IMR-90 (cell line): ENCODE measurements at regions not wholly inside any gene's neighbourhood (a gene's known extent, or its start where the extent isn't known, plus 50 kb on each side); places are given as distances from the start of the nearest gene placed in this dataset.

Experiments
- ATAC-seq: fragments of 200-7000 bp; cut with Tn5 transposase; 2 replicates; pipeline ENCODE4 v1.9.1; 2020; ENCODE audit warnings: low read depth, mild to moderate bottlenecking, moderate library complexity
- BruUV-seq: library from RNA; stranded (reverse); fragments of 400-500 nt; replicated peaks from 2 replicates; lab custom pipeline; 2021; lab: Mats Ljungman, UMichigan
- CTCF ChIA-PET: fragments of 300-600 bp; formaldehyde crosslinking; extraction: SDS; loops from one replicate; lab custom pipeline; 2021; ENCODE audit warnings: antibody characterized with exemption; lab: Yijun Ruan, JAX
- POLR2A ChIA-PET: fragments of 300-600 bp; sonication (Branson Sonifier 250); formaldehyde crosslinking; loops from one replicate; lab custom pipeline; 2022; ENCODE audit warnings: antibody characterized with exemption; ENCODE audit not compliant: unreplicated experiment; lab: Charles Lee
- DNase-seq: peaks from one replicate; pipeline ENCODE4 v3.0.0; 2013
- H2AFZ ChIP-seq: replicated peaks from 2 replicates; pipeline ENCODE3; 2013; ENCODE audit warnings: low read length, mild to moderate bottlenecking; ENCODE audit not compliant: poor library complexity
- H2AK5ac ChIP-seq: 2 replicates; pipeline ENCODE4 v1.6.1; 2013; ENCODE audit warnings: low read depth, low read length, inconsistent platforms
- H2AK9ac ChIP-seq: replicated peaks from 2 replicates; pipeline ENCODE3; 2013; ENCODE audit warnings: mild to moderate bottlenecking, low read depth, low read length, moderate library complexity; ENCODE audit not compliant: poor library complexity
- H2BK120ac ChIP-seq: 2 replicates; pipeline ENCODE4 v1.6.1; 2013; ENCODE audit warnings: low read depth, low read length, inconsistent platforms
- H2BK15ac ChIP-seq: 3 replicates; pipeline ENCODE4 v1.6.1; 2013; ENCODE audit warnings: low read depth, low read length, inconsistent platforms
- H2BK20ac ChIP-seq: 2 replicates; pipeline ENCODE4 v1.6.1; 2013; ENCODE audit warnings: low read depth, mild to moderate bottlenecking, inconsistent platforms, low read length, moderate library complexity
- H2BK5ac ChIP-seq: 2 replicates; pipeline ENCODE4 v1.6.1; 2013; ENCODE audit warnings: mild to moderate bottlenecking, low read depth, low read length, inconsistent platforms; ENCODE audit not compliant: poor library complexity, severe bottlenecking
- H3K14ac ChIP-seq: replicated peaks from 2 replicates; pipeline ENCODE4 v1.6.1; 2013; ENCODE audit warnings: low read depth, low read length, inconsistent platforms
- H3K18ac ChIP-seq: 2 replicates; pipeline ENCODE4 v1.6.1; 2013; ENCODE audit warnings: low read depth, low read length, control low read depth
- H3K23ac ChIP-seq: 2 replicates; pipeline ENCODE4 v1.6.1; 2013; ENCODE audit warnings: low read depth, low read length, inconsistent platforms
- H3K27ac ChIP-seq: 2 replicates; pipeline ENCODE4 v1.5.1; 2013; ENCODE audit warnings: mild to moderate bottlenecking, control low read depth, low read length; ENCODE audit not compliant: insufficient read depth
- H3K27me3 ChIP-seq: 2 replicates; pipeline ENCODE4 v1.6.1; 2013; ENCODE audit warnings: low read length; ENCODE audit not compliant: control insufficient read depth, insufficient read depth
- H3K36me3 ChIP-seq: 2 replicates; pipeline ENCODE4 v1.6.1; 2013; ENCODE audit warnings: low read length, mixed read lengths; ENCODE audit not compliant: control insufficient read depth, insufficient read depth
- H3K4ac ChIP-seq: 2 replicates; pipeline ENCODE4 v1.6.1; 2013; ENCODE audit warnings: low read depth, low read length, inconsistent platforms
- H3K4me1 ChIP-seq: 2 replicates; pipeline ENCODE4 v1.6.1; 2013; ENCODE audit warnings: low read length, mixed read lengths; ENCODE audit not compliant: control insufficient read depth, insufficient read depth
- H3K4me2 ChIP-seq: 2 replicates; pipeline ENCODE4 v1.6.1; 2013; ENCODE audit warnings: low read depth, mild to moderate bottlenecking, control low read depth, low read length, moderate library complexity
- H3K4me3 ChIP-seq: 2 replicates; pipeline ENCODE4 v1.5.1; 2013; ENCODE audit warnings: low read depth, mild to moderate bottlenecking, control low read depth, low read length, moderate library complexity; ENCODE audit not compliant: insufficient read depth
- H3K56ac ChIP-seq: 2 replicates; pipeline ENCODE4 v1.6.1; 2013; ENCODE audit warnings: low read length, inconsistent platforms; ENCODE audit not compliant: insufficient read depth; ENCODE audit errors: extremely low read depth
- H3K79me1 ChIP-seq, 2 experiments: 2 replicates each; pipeline ENCODE4 v1.6.1; 2013; ENCODE audit warnings: low read length in 2 of 2, inconsistent platforms in 1 of 2, low read depth in 1 of 2
- H3K9ac ChIP-seq: 2 replicates; pipeline ENCODE4 v1.6.1; 2013; ENCODE audit warnings: low read depth, low read length, control low read depth
- H3K9me1 ChIP-seq: 2 replicates; pipeline ENCODE4 v1.6.1; 2013; ENCODE audit warnings: low read length, inconsistent platforms; ENCODE audit not compliant: insufficient read depth
- H3K9me3 ChIP-seq: 2 replicates; pipeline ENCODE4 v1.6.1; 2013; ENCODE audit warnings: low read length; ENCODE audit not compliant: control insufficient read depth, insufficient read depth
- H4K20me1 ChIP-seq: 2 replicates; pipeline ENCODE4 v1.6.1; 2013; ENCODE audit warnings: low read length, inconsistent platforms; ENCODE audit not compliant: insufficient read depth
- H4K5ac ChIP-seq: 2 replicates; pipeline ENCODE4 v1.6.1; 2013; ENCODE audit warnings: mild to moderate bottlenecking, low read depth, low read length, control low read depth
- H4K8ac ChIP-seq, 2 experiments: 2 replicates each; pipeline ENCODE4 v1.6.1; 2013; ENCODE audit warnings: low read depth in 2 of 2, low read length in 2 of 2, control low read depth in 1 of 2, inconsistent platforms in 1 of 2
- H4K91ac ChIP-seq: 2 replicates; pipeline ENCODE4 v1.6.1; 2013; ENCODE audit warnings: low read depth, low read length, inconsistent platforms; ENCODE audit not compliant: insufficient read depth
- BHLHE40 ChIP-seq: fragments of 150-350 bp; IDR thresholded peaks from 2 replicates; pipeline ENCODE4 v1.6.1; 2016; ENCODE audit warnings: mild to moderate bottlenecking, low read depth, low read length
- CEBPB ChIP-seq: IDR thresholded peaks from 2 replicates; pipeline ENCODE4 v1.6.1; 2012; ENCODE audit warnings: low read depth, low read length, improper control_type of control experiment
- CHD1 ChIP-seq: IDR thresholded peaks from 2 replicates; pipeline ENCODE4 v1.6.1; 2012; ENCODE audit warnings: low read depth, low read length, improper control_type of control experiment
- MAFK ChIP-seq: IDR thresholded peaks from 2 replicates; pipeline ENCODE4 v1.6.1; 2012; ENCODE audit warnings: low read depth, low read length, improper control_type of control experiment
- MAZ ChIP-seq: IDR thresholded peaks from 2 replicates; pipeline ENCODE4 v1.6.1; 2012; ENCODE audit warnings: low read depth, mild to moderate bottlenecking, low read length, improper control_type of control experiment, moderate library complexity, borderline replicate concordance
- MXI1 ChIP-seq: IDR thresholded peaks from 2 replicates; pipeline ENCODE4 v1.6.1; 2012; ENCODE audit warnings: low read depth, mild to moderate bottlenecking, low read length, moderate library complexity, borderline replicate concordance
- NFE2L2 ChIP-seq: fragments of 150-350 bp; IDR thresholded peaks from 2 replicates; pipeline ENCODE4 v1.6.1; 2016; ENCODE audit warnings: low read depth, mild to moderate bottlenecking, low read length
- POLR2A ChIP-seq: IDR thresholded peaks from 2 replicates; pipeline ENCODE4 v1.6.1; 2012; ENCODE audit warnings: mild to moderate bottlenecking, low read depth, low read length
- RAD21 ChIP-seq: IDR thresholded peaks from 2 replicates; pipeline ENCODE4 v1.6.1; 2012; ENCODE audit warnings: low read length, improper control_type of control experiment
- RCOR1 ChIP-seq: IDR thresholded peaks from 2 replicates; pipeline ENCODE4 v1.6.1; 2012; ENCODE audit warnings: mild to moderate bottlenecking, low read length, improper control_type of control experiment; ENCODE audit not compliant: insufficient replicate concordance
- RFX5 ChIP-seq: IDR thresholded peaks from 2 replicates; pipeline ENCODE4 v1.8.0; 2012; ENCODE audit warnings: low read depth, mild to moderate bottlenecking, low read length, moderate library complexity
- SMC3 ChIP-seq: fragments of 150-350 bp; IDR thresholded peaks from 2 replicates; pipeline ENCODE4 v1.6.1; 2016; ENCODE audit warnings: low read depth, mild to moderate bottlenecking, antibody characterized with exemption, low read length, moderate library complexity
- WGBS, 2 experiments: methylation state at CpG; one replicate each; pipeline versions ENCODE4 v1.1.5 to v1.1.7; 2013; ENCODE audit warnings: missing lambda C conversion rate in 2 of 2; ENCODE audit not compliant: insufficient read length in 1 of 2; ENCODE audit errors: extremely low coverage in 2 of 2; 5-methylcytosine and 5-hydroxymethylcytosine counted together
- dilution Hi-C: fragments of 300-500 bp; cut with HindIII; formaldehyde crosslinking; loops from one replicate; pipeline ENCODE4 v1.14.3; 2018; ENCODE audit warnings: low sequenced_read_pairs; ENCODE audit not compliant: unreplicated experiment
- in situ Hi-C: fragments of 300-500 bp; cut with MboI; formaldehyde crosslinking; loops from 3 replicates; pipeline ENCODE4 v1.14.3; 2019; ENCODE audit warnings: low sequenced_read_pairs, inconsistent platforms, mixed read lengths
- intact Hi-C: fragments of 100-400 bp; cut with micrococcal nuclease; formaldehyde crosslinking; loops from 2 replicates; pipeline ENCODE4 v1.10.0; 2022
- TF ChIP-seq, protein P1 (sequence below): fragments of 150-350 bp; IDR thresholded peaks from 2 replicates; pipeline ENCODE4 v1.6.1; 2016; ENCODE audit warnings: low read depth, mild to moderate bottlenecking, low read length, moderate library complexity, borderline replicate concordance
- TF ChIP-seq, protein P2 (sequence below): conservative IDR thresholded peaks from 2 replicates; pipeline ENCODE4 v1.5.1; 2012; ENCODE audit warnings: mild to moderate bottlenecking, low read depth, low read length, improper control_type of control experiment

DNA sequence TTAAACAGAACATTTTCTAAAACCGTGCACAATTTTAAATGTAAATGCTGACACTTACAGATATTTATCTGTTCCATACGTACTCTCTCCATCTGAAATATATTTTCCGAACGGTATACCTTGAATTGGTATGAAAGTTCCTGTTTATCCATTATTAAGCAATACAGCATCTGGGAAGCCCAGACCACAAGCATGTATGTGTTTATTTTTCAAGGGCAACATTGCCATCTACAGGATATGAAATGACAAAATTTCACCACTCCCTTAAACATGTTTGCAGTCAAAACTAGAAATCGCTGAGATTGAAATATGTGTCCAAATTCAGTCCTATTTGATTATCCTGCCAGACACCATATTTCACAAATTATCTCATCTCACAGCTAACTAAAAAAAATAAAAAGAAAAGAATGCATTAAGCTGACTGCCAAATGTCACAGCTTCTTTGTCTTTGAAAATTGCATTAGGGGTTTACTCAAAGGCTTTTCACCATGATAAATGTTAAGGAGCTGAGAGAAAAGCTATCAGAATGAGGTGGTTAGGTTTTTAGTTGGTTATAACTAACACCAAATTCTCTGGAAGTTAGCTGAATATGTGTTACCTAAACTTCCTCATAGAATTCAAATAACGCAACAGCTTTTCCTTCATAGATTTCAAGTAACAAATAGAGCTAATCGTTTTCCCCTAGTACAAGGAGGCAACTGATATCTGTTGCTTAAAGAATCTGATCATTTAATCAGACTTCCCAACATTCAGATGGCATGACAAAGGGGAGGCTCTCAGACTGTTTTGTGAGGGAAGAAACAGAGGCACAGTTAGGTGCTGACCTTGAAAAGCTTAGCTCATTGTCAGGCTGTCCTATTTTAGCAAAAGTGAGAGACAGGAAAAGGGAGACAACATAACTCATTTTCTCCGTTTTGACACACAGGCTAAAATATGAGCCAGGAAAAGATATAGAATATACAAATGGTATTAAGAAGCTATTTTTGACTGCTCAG is 533.1 kb downstream of the TBL1XR1 start (continued):
- TF ChIP-seq, protein P1, sequence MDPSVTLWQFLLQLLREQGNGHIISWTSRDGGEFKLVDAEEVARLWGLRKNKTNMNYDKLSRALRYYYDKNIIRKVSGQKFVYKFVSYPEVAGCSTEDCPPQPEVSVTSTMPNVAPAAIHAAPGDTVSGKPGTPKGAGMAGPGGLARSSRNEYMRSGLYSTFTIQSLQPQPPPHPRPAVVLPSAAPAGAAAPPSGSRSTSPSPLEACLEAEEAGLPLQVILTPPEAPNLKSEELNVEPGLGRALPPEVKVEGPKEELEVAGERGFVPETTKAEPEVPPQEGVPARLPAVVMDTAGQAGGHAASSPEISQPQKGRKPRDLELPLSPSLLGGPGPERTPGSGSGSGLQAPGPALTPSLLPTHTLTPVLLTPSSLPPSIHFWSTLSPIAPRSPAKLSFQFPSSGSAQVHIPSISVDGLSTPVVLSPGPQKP: no peak
- no peak for TF ChIP-seq CHD1

DNA sequence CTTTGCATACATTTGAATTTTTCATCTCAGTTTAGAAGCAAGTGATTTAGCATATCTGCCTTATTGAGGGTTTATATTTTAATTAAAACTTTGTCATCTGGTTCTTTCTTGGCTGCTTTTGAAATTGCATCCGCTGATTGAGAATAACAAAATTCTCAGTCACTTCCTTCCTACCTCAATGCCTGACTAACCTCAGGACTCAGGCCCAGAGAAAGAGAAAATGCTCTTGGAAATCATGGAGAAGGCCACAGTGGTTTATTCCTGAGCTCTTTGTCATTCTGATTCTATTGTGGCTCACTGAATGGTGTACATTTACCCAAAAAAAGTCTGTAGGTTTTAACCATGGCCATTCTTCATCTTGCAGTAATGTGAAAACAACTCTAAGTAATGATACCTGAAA is 533.9 kb downstream of the TBL1XR1 start:
- H2BK120ac ChIP-seq: no peak overlapping the region
- no peak overlapping the region for H3K4me2 ChIP-seq
- H3K9me3 ChIP-seq: no peaks in the 10 kb centered on the region
- no peak overlapping the region for H3K4ac ChIP-seq
- H3K18ac ChIP-seq: no peak overlapping the region
- no peaks in the 10 kb centered on the region for H3K9me1 ChIP-seq
- no peak overlapping the region for H4K5ac ChIP-seq
- no peak overlapping the region for H4K8ac ChIP-seq
- no peak overlapping the region for H2AFZ ChIP-seq
- no peaks in the 10 kb centered on the region for H3K36me3 ChIP-seq
- H3K9ac ChIP-seq: no peak overlapping the region
- H2BK15ac ChIP-seq: no peak overlapping the region
- no peaks in the 10 kb centered on the region for H4K20me1 ChIP-seq
- no TSS peak for BruUV-seq
- H3K27ac ChIP-seq: no peak overlapping the region
- H3K79me1 ChIP-seq: no peaks in the 10 kb centered on the region
- no peak overlapping the region for H3K4me3 ChIP-seq
- H2AK9ac ChIP-seq: no peak overlapping the region
- ATAC-seq (peak; percentile 46), DNase-seq (peak; percentile 27)
- H2BK20ac ChIP-seq: no peak overlapping the region
- in situ Hi-C loops: no loop called here
- 0 out of 2 replicates have a peak, but pooled peaks cover 1% of the 10 kb centered on the region for H3K4me1 ChIP-seq
- H4K91ac ChIP-seq: no peak overlapping the region
- H3K27me3 ChIP-seq: no peaks in the 10 kb centered on the region
- intact Hi-C loops: loop anchor here (10.0 kb wide), 1 partner anchor 271 kb away; no protein-coding TSS in a partner anchor
- WGBS, 2 experiments: no CpG with 5 or more reads among the region's 1 CpG
- no peak overlapping the region for H3K23ac ChIP-seq
- ChIA-PET CTCF (no interaction called here), POLR2A (interaction anchor here (0.6 kb wide), 1 partner anchor 223 kb away, joined by 3 read pairs; no protein-coding TSS in a partner anchor)
- no peak overlapping the region for H3K56ac ChIP-seq
- no peak overlapping the region for H2BK5ac ChIP-seq
- dilution Hi-C loops: no loop called here
- H3K14ac ChIP-seq: no peak overlapping the region
- no peak overlapping the region for H2AK5ac ChIP-seq
- TF ChIP-seq MAFK (no peak), SMC3 (no peak), POLR2A (no peak), CEBPB (no peak), MAZ (no peak), MXI1 (no peak), RAD21 (no peak), RCOR1 (no peak), NFE2L2 (no peak), CHD1 (no peak), BHLHE40 (no peak), RFX5 (no peak)
- TF ChIP-seq, protein P2, sequence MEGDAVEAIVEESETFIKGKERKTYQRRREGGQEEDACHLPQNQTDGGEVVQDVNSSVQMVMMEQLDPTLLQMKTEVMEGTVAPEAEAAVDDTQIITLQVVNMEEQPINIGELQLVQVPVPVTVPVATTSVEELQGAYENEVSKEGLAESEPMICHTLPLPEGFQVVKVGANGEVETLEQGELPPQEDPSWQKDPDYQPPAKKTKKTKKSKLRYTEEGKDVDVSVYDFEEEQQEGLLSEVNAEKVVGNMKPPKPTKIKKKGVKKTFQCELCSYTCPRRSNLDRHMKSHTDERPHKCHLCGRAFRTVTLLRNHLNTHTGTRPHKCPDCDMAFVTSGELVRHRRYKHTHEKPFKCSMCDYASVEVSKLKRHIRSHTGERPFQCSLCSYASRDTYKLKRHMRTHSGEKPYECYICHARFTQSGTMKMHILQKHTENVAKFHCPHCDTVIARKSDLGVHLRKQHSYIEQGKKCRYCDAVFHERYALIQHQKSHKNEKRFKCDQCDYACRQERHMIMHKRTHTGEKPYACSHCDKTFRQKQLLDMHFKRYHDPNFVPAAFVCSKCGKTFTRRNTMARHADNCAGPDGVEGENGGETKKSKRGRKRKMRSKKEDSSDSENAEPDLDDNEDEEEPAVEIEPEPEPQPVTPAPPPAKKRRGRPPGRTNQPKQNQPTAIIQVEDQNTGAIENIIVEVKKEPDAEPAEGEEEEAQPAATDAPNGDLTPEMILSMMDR: no peak
